ENCODE measurements at regions not wholly inside any gene's neighbourhood (a gene's known extent, or its start where the extent isn't known, plus 50 kb on each side); places are given as distances from the start of the nearest gene placed in this dataset.

DNA sequence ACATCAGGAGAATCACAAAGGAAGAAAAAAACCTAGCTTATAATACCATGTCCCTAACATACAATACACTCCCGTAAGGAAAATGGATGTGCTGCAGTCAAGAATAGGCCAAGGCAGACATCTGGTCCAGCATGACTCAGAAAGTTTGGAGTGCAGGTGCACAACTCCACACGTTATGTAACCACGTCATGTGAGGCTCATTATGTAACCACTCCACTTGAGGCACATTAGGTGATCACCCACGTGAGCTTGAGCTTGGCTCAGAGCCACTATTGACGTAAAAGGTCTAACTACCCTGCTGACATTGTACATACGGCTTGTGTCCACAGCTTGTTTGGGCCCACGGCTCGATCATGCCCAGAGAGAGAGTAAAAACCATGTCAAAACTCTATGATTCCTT, 99.8 kb upstream of the C1orf21 start:
- Histone ChIP-seq H3K4me3 (ENCODE audit: low read depth, low read length) (no peak overlapping the region), H3K27me3 (ENCODE audit: control insufficient read depth, insufficient read depth, low read length) (no peaks in the 10 kb centered on the region), H3K36me3 (ENCODE audit: control insufficient read depth, insufficient read depth, low read length) (no peaks in the 10 kb centered on the region)
- TF ChIP-seq CTCF (IDR thresholded peaks at IDR 0.05; ENCODE audit: insufficient read depth, low read depth, low read length) = no peak
- ChIA-PET CTCF (no interaction called here), POLR2A (no interaction called here)
- no peak for DNase-seq (ENCODE audit: low read depth)

DNA sequence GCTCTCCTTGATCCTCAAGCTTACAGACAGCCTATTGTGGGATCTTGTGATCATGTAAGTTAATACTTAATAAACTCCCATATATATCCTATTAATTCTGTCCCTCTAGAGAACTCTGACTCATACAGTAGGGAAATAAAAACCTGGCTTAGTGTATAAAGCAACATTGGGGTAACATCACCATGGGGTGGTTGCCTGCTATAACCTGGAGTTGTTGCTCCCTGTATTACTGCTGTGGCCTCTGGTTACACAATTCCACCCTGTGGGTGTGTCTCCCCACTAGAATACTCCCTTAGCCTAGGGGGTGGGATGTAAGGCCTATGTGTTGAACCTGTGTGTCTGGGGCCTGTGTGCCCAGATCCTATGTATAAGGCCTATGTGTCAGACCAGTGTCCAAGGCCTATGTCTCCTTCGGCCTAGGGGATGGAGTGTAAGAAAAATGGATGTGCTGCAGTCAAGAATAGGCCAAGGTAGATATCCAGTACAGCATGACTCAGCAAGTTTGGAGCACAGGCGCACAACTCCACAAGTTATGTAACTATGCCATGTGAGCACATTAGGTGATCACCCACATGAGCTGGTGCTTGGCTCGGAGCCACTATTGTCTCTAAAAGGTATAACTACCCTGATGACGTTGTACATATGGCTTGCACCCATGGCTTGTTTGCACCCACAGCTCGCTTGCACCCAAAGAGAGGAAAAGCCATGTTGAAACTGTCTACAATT, 96.8 kb upstream of the C1orf21 start:
- TF ChIP-seq CTCF (IDR thresholded peaks at IDR 0.05; ENCODE audit: insufficient read depth, low read depth, low read length) = no peak
- H3K36me3 ChIP-seq (ENCODE audit: control insufficient read depth, insufficient read depth, low read length) = no peaks in the 10 kb centered on the region
- no peak overlapping the region for H3K4me3 ChIP-seq (ENCODE audit: low read depth, low read length)
- ChIA-PET CTCF (no interaction called here), POLR2A (no interaction called here)
- H3K27me3 ChIP-seq (ENCODE audit: control insufficient read depth, insufficient read depth, low read length) = no peaks in the 10 kb centered on the region
- no peak for DNase-seq (ENCODE audit: low read depth)

GRCh38 chr1:184291701-184292100, 95.1 kb upstream of the C1orf21 start:
- TF ChIP-seq CTCF (IDR thresholded peaks at IDR 0.05; ENCODE audit: insufficient read depth, low read depth, low read length) = no peak
- DNase-seq (ENCODE audit: low read depth) = no peak
- H3K27me3 ChIP-seq (ENCODE audit: control insufficient read depth, insufficient read depth, low read length) = no peaks in the 10 kb centered on the region
- ChIA-PET POLR2A (no interaction called here), CTCF (no interaction called here)
- no peaks in the 10 kb centered on the region for H3K36me3 ChIP-seq (ENCODE audit: control insufficient read depth, insufficient read depth, low read length)
- no peak overlapping the region for H3K4me3 ChIP-seq (ENCODE audit: low read depth, low read length)

DNA sequence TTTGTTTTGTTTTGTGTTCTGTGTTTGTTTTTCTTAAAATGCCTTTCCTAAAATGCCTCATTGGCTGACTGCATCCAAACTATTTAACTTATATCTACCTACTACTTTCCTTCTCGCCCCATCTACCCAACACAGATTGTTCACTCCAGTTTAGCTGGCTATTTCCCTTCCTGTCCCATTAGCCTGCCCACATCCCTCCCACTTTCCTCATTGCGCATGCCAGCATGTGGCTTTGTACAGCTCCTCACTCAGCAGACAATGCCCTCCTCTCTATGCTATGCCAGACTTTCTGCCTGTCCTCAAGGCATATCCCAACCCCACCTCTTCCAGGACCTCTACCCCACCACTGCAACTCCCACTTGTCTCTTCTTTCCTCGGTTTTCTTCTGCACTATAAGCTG, 94.7 kb upstream of the C1orf21 start:
- POLR2A ChIA-PET = no interaction called here

GRCh38 chr1:184294101-184294500, 92.7 kb upstream of the C1orf21 start:
- H3K36me3 ChIP-seq (ENCODE audit: control insufficient read depth, insufficient read depth, low read length) = no peaks in the 10 kb centered on the region
- no peaks in the 10 kb centered on the region for H3K27me3 ChIP-seq (ENCODE audit: control insufficient read depth, insufficient read depth, low read length)
- DNase-seq (ENCODE audit: low read depth) = no peak
- ChIA-PET POLR2A (no interaction called here), CTCF (no interaction called here)
- no peak for TF ChIP-seq CTCF (IDR thresholded peaks at IDR 0.05; ENCODE audit: insufficient read depth, low read depth, low read length)
- no peak overlapping the region for H3K4me3 ChIP-seq (ENCODE audit: low read depth, low read length)

More for the DNA sequence above, 94.7 kb upstream of the C1orf21 start:
- no peak for DNase-seq (ENCODE audit: low read depth)
- TF ChIP-seq CTCF (IDR thresholded peaks at IDR 0.05; ENCODE audit: insufficient read depth, low read depth, low read length) = no peak
- CTCF ChIA-PET = no interaction called here
- Histone ChIP-seq H3K4me3 (ENCODE audit: low read depth, low read length) (no peak overlapping the region), H3K27me3 (ENCODE audit: control insufficient read depth, insufficient read depth, low read length) (no peaks in the 10 kb centered on the region), H3K36me3 (ENCODE audit: control insufficient read depth, insufficient read depth, low read length) (no peaks in the 10 kb centered on the region)
